HG03469 (cell line): ENCODE measurements at regions not wholly inside any gene's neighbourhood (a gene's known extent, or its start where the extent isn't known, plus 50 kb on each side); places are given as distances from the start of the nearest gene placed in this dataset.

Source experiments
- ATAC-seq: cut with Tn5 transposase; IDR thresholded peaks from one replicate; pipeline ENCODE4 v1.9.1; 2021; ENCODE audit warnings: mild to moderate bottlenecking, moderate library complexity, moderate number of reproducible peaks; ENCODE audit not compliant: unreplicated experiment

GRCh38 chr13:43983373-43983772, 103.7 kb downstream of the LACC1 start:
- no peak for ATAC-seq

GRCh38 chr13:43984292-43984691, 104.6 kb downstream of the LACC1 start:
- ATAC-seq: no peak

- ATAC-seq: no peak
Measured at GRCh38 chr13:43985422-43986072, 105.8 kb downstream of the LACC1 start.

GRCh38 chr13:43986421-43986981, 106.8 kb downstream of the LACC1 start:
- no peak for ATAC-seq

- ATAC-seq: no peak
Measured at GRCh38 chr13:43988302-43988701, 108.6 kb downstream of the LACC1 start.

GRCh38 chr13:43990021-43990420, 110.3 kb downstream of the LACC1 start:
- ATAC-seq: no peak

GRCh38 chr13:43990829-43991228, 111.1 kb downstream of the LACC1 start:
- no peak for ATAC-seq

GRCh38 chr13:43991773-43992201, 112.1 kb downstream of the LACC1 start:
- no peak for ATAC-seq

GRCh38 chr13:43992211-43992610, 112.5 kb downstream of the LACC1 start:
- no peak for ATAC-seq

GRCh38 chr13:43994999-43995859, 115.5 kb downstream of the LACC1 start:
- no peak for ATAC-seq

- ATAC-seq: no peak
Measured at GRCh38 chr13:43996221-43996620, 116.5 kb downstream of the LACC1 start.

GRCh38 chr13:44003481-44003880, 123.8 kb downstream of the LACC1 start:
- no peak for ATAC-seq

GRCh38 chr13:44004878-44005277, 125.2 kb downstream of the LACC1 start:
- ATAC-seq: no peak

GRCh38 chr13:44007451-44007850, 127.7 kb downstream of the LACC1 start:
- ATAC-seq: no peak

- ATAC-seq: no peak
Measured at GRCh38 chr13:44011036-44011435, 131.3 kb downstream of the LACC1 start.

GRCh38 chr13:44012910-44013757, 133.4 kb downstream of the LACC1 start:
- no peak for ATAC-seq

GRCh38 chr13:44013758-44014291, 134.1 kb downstream of the LACC1 start:
- ATAC-seq: no peak

GRCh38 chr13:44014501-44014900, 134.8 kb downstream of the LACC1 start:
- ATAC-seq: no peak

- ATAC-seq: no peak
Measured at GRCh38 chr13:44015118-44015517, 135.4 kb downstream of the LACC1 start.

- ATAC-seq: no peak
Measured at GRCh38 chr13:44015811-44016210, 136.1 kb downstream of the LACC1 start.
